RCC 7860 (cell line): ENCODE measurements at regions not wholly inside any gene's neighbourhood (a gene's known extent, or its start where the extent isn't known, plus 50 kb on each side); places are given as distances from the start of the nearest gene placed in this dataset.

Experiments
- DNase-seq: peaks from one replicate; pipeline ENCODE4 v3.0.0-alpha.2; 2015; ENCODE audit warnings: low spot score
- FAIRE-seq: peaks from 2 replicates; lab custom pipeline; 2012; peaks lifted over from hg19 to GRCh38; lab: Jason Lieb, UNC

DNA sequence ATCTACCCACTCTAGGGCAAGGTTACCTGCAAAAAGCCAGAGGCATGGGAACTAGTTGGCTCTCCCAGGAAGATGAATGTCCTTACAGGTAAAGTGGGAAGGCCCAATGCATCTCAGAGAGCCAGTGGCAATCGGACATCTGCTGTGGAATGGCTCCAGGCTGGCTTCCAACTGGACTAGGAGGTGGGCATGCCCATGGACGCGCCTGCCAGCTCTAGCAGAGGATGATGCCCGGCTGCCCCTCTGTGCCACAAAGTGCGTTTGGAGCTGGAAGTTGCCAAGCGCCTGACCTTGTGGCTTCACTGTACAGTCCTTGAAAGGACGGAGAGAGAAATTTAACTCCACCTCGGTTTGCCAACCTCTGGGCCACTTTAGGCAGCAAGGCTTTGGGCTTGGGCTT, 84.4 kb downstream of the NR2F2 start:
- FAIRE-seq (no peak), DNase-seq (no peak)

DNA sequence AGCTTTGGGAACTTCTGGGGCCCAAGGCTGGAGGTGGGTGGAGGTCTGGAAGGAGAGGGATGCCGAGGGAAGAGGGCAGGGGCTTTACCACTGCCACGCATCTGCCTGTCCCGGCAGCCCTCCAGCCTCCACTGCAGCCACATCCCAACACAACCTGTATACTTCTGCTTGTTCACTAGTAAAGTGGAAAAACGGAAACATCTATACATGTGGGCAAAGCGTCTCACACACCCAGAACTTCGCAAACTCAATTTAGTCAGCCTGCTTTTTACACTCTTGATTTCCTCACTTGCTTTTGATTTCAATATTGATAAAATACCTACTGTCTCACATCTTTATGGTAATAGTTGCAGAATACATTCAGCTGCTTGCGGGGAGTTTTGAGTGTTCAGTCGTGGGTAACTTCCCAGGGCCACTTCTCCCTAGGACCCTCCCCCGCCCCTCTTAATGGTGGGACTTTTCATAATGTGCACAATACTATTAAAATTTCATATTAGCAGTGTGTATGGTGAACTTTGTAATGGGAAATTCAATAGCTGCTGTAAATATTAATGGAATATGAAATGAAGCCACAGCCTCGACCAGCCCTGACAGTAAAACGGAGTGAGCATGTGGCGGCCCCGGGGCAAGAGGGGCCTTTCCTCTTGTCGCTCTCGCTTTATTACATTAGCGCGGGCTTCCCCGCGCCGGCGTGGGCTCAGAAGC, 85.2 kb downstream of the NR2F2 start:
- no peak for FAIRE-seq
- DNase-seq = no peak

DNA sequence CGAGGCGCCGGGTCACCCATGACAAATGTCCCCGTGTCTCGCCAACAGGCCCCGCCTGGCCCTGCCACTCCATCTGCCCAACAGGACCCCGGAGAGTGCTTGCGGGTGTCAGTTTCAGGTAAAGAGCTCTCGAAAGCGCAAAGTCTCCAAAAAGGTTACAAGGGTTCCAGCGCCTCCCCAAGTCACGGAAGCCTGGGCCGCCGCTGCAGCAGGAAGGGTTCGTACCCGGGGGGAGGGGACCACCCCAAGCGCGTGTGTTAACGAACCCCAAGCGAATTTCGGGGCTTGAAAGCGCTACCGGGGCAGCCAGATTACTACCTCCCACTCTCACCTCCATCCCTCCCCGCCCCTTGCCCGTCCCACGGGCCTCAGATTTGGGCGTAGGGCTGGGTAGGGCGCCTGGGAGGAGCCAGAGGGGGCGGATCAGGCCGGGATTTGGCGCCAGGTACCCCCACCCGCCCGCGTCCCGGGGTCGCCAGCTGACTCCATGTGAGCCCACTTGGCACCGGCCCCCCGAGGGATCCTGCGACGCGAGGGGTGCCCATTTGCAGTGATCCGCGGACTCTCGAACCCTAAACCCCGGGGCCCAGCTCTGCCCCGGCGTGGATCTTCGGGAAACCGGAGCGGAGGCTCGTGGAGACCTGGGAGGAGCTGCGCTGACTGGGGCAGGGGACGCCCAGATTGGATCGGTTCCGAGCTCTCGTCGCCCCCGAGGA, 85.9 kb downstream of the NR2F2 start:
- DNase-seq (no peak), FAIRE-seq (no peak)

DNA sequence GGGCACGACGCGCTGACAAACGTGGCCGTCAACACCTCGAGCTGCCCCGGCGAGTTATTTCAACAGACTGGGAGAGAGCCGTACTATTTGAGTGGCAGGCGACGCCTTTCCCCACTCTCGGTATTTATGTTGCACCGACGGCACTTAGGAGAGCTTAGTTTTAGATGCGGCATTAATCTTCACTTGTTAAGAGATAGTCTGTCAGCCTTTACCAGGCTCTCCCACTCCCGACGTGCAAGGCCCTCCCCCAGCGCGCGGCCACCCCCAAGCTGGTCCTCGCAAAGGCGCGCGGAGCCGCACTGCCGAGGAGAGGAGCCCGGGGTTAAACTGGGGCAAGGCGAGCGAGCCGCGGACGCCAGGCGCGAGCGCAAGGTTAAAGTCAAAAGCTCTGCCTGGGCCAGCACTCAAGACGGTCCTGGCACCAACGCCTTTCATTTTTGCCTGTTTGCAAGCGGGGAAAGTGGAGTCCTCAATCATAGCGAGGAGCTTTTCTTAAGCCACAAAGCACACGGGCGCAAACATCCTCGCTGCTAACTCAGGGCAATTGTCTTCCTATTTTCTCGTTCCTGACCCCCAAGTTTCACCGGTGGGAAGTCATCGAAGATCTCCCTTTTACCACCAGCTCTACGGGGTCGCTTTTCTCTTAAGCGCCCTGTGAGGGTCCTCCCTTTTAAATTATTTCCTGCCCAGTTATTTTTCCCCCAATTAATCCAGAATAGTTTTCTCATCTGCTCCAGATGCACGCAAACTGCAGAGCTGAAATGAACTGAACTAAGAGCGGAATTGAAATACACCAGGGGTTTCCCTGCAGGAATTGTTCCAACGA, 86.6 kb downstream of the NR2F2 start:
- DNase-seq (no peak), FAIRE-seq (no peak)

DNA sequence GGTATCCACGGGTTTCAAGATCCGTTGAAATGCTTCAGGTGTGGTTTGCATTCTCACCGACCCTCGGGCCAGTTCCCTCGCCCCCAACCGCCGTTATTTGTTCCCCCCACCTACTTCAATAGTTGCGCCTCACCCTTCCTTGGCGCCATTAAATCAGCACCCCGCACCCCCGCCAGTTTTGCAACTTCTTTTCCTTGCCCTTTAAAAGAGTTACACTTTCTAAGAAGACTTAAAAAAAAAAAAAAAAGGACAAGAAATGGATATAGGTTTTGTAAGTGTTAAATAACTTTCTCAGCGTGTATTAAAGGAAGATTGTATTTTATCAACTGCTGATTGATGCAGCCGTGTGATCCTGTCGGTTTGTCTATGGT, 87.2 kb downstream of the NR2F2 start:
- FAIRE-seq (no peak), DNase-seq (no peak)

DNA sequence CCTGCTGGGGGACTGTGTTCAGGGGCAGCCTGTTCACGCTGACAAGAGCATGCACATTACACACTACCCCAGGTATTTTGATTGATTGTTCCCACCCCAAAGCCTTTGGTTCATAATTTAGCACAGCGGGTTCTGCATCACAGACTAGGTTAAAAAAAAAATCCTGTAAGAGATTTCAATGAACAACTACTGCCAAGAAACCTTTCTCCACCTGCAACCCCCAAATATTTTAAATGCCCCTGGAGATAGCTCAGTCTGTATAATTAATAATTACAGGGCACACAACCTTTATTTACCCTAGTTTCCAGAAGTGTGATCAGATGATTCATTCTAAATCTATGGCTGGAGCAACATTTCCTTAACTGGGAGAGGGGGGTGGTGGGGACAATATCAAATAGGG, 87.6 kb downstream of the NR2F2 start:
- no peak for FAIRE-seq
- peak; percentile 30 for DNase-seq

DNA sequence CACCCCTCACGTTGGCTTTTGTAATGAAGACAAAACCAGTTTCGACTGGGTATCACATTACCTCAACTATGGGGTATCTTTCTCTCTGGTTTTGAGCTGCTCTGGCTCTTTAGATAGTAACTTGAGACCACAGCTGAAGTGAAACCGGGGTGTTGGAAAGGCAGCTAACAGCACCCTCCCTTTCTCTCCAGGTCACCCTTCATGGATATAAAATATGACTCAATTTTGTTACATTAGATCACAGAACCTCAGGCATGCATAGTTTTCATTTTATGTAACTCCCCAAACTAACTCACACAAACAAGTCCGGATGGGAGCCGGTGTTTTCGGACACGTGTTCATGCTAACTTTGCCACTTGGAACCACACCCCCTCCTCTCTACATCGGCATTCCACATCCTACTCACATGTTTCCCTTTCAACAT, 90.7 kb downstream of the NR2F2 start:
- no peak for DNase-seq
- FAIRE-seq = no peak

DNA sequence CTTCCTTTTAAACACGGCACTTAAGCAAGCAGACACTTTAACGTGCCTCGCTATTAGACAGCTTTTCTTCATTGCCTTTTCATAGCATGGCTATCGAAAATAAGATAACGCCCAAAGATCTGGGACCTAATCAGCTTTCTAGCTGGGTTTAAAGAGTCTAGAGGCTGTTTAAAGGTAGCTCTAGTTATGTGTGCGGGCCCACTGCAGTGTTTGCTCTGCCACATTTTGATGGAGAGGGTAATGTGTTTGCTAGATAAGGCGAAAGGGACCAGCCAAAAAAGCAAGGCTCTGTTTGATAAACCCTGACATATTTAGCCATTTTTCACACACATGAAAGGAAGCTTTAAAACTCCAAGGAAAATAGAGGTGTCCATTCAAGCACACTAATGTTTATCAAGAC, 91.6 kb downstream of the NR2F2 start:
- no peak for FAIRE-seq
- DNase-seq = no peak

DNA sequence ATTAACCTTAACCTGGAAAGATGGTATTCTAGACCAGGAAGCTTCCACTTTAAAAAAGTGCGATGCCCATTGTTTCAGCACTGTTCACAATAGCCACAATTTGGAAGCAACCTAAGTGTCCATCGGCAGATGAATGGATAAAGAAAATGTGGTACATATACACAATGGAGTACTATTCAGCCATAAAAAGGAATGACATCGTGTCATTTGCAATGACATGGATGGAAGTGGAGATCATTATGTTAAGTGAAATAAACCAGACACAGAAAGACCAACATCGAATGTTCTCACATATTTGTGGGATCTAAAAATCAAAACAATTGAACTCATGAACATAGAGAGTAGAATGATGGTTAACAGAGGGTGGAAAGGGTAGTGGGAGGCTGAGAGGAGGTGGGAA, 94.2 kb downstream of the NR2F2 start:
- DNase-seq = no peak
- no peak for FAIRE-seq

DNA sequence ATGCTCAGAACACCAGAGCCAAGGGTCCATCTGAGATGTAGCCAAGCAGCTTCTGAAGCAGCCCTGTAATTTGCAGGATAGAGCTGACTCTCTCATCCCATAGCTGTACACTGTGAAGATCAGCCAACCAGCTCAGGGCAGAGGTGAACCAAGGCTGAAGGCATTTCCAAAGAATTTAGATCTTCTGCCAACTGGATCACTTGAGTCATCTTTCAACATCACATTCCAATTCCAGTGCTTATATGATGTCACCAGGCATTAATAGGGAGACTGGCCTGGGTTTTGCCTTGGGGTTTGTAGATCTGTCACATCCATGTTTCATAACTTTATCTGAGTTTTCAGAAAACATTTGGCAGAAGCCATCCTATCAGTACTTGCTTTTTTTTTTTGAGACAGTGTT, 98.2 kb downstream of the NR2F2 start:
- DNase-seq = peak; percentile 94
- peak; percentile 95 for FAIRE-seq

DNA sequence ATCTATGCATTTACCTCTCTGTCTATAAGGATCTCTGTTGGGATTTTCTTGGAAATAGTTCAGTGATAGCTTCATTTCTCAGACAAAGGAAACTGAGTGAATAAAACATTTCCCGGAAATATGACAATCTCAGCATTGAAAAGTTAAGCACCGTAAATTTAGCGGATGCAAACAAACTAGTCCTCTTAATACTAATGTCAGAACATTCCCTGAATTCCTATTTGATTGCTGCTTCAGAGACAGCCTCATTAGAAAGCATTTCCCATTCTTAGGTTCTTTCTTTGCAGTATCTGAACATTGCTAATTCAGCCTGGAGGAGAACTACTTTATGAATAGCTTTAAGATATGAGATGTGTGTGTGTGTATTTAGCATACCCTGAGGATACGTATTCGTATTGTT, 101.3 kb downstream of the NR2F2 start:
- no peak for DNase-seq
- no peak for FAIRE-seq

DNA sequence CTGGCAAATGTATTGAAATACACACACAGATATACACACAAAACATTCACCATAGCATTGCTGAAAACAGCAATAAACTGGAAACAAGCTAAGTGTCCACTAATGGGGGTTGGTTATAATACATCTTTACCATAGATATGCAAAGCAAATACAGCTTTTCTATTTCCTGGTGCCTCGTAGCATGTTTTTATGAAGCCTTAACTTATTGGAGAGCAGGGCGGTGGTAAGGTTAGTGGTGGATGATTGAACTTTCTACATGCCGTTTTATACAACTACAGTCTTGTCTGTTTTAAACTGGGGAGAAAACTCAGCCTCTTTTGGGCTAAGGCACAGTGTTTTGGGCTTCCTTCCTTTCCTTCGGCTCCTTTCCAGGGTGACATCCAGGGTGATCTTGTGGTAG, 104.5 kb downstream of the NR2F2 start:
- FAIRE-seq (no peak), DNase-seq (no peak)

DNA sequence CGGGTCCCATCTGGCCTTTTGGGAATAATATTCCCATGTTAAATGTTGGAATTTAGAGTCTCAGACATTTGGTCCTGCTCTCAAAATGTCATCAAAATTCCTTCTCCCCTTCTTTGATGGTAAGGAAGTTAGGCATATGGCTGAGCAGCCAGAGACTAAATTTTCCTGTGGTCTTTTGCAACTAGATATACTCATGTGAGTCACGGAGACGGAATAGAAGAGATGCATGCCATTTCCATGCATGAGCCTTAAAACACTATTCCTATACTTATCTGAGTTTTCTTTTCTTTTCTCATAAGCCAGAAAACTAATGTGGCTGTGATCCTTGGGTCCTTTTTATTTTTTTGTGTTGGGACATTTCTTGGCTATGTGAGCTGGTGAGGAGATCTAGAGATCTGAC, 105.3 kb downstream of the NR2F2 start:
- FAIRE-seq (no peak), DNase-seq (no peak)

DNA sequence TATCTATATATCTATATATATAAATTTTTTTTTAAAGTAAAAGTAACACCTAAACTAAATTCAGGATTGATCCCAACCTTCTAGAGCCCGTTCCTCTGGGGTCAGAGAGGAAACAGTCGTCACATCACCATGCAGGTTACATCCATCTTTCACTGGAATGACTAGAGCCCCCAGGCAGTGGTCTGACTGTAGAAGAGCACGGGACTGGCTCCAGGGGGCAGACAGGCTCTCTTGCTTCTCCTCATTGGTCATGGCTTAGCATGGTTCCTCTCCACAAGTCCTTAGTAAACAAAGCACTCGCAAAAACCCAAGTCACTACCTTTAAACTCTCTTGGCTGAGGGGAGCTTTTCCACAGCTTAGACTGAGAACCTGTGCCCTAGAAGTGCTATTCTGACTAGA, 110.5 kb downstream of the NR2F2 start:
- FAIRE-seq (no peak), DNase-seq (no peak)

DNA sequence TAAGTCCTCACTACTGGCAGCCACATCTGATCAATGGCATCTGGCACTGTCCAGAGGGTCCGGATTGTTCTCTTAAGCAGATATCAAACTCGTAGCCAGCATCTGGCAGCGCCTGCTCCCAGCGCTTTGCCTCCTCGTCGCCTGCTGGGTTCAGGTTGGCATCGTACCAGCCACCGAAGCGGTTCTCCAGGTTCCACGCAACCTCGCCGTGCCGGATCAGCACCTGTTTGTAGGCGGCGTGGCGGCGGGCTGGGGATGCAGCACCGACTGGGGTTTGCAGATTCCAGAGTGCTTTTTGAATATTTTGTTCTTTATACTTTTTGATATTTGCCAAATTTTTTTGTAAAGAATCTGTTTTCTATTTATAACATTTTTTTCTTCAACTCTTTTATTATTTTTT, 111.6 kb downstream of the NR2F2 start:
- DNase-seq = no peak
- no peak for FAIRE-seq

DNA sequence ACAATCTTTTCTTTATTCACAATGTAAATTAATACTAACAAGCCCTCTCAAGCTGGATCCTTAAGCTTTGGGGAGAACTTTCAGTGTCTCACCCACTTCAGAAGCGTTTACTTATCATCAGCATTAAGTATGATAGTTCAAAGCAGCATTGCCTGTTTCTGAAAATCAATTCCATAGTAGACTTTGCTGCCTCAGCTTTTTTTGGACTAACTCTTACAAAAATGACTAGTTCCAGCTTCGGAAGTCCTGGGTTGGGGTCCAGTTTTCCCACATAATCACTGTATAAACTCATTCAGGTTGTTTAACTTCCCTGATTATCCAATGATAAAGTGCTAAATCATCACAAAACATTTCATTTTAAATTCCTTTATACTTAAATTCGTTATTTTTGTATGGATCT, 114.4 kb downstream of the NR2F2 start:
- no peak for FAIRE-seq
- DNase-seq = no peak

DNA sequence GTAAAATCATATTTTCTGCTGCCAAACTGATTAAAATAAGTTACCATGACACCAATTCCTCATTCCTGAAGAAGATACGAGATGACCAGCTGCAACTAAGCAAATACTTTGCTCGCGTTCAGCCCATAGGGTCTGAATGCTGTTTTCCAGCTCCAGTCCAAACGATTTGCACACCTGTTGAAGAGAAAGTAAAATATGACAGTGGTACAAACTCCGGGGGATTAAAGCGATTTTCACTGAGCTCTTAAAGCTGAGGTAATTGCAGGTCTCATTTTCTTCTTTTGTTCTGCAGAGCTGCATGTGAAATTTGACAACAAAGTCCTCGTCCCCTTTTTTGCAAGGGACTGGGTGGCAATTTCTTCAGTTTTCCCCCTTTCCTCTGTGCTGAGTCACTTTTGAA, 118.4 kb downstream of the NR2F2 start:
- FAIRE-seq (no peak), DNase-seq (no peak)

DNA sequence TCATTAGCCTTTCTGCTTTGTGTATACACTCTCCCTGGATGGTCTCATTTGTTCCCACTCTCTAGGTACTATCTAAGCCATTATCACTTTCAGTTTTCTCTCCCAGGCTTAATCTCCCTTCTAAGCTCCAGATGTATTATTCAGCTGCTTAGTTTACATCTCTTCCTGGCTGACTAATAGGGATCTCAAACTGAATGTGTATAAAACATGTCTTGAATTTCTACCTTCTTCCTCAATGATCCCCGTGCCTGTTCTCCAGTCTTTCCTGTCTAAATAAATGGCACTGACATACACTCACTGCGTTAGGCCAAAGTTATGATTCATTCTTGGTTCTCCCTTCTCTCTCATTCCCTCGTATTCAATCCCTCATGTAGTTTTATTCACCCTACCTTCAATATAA, 127.3 kb downstream of the NR2F2 start:
- no peak for FAIRE-seq
- peak; percentile 7 for DNase-seq

DNA sequence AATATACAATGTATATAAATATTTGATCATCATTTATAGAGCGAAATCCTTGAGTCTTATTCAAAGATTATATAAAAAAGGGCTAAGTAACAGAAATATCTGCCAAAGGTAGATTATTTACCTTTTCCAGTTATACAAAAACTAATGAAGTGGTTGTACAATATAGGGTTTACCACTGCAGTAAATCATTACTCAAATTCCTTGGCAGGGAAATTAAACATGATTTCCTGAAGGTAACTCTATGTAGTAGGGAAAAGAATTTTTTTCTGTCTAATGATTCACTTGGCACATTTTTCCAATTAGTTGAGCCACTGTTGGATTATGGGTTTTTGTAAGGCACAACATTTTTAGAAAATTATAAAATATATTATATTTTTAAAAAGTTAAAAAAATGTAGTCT, 129.6 kb downstream of the NR2F2 start:
- DNase-seq (peak; percentile 48), FAIRE-seq (peak; percentile 97)

DNA sequence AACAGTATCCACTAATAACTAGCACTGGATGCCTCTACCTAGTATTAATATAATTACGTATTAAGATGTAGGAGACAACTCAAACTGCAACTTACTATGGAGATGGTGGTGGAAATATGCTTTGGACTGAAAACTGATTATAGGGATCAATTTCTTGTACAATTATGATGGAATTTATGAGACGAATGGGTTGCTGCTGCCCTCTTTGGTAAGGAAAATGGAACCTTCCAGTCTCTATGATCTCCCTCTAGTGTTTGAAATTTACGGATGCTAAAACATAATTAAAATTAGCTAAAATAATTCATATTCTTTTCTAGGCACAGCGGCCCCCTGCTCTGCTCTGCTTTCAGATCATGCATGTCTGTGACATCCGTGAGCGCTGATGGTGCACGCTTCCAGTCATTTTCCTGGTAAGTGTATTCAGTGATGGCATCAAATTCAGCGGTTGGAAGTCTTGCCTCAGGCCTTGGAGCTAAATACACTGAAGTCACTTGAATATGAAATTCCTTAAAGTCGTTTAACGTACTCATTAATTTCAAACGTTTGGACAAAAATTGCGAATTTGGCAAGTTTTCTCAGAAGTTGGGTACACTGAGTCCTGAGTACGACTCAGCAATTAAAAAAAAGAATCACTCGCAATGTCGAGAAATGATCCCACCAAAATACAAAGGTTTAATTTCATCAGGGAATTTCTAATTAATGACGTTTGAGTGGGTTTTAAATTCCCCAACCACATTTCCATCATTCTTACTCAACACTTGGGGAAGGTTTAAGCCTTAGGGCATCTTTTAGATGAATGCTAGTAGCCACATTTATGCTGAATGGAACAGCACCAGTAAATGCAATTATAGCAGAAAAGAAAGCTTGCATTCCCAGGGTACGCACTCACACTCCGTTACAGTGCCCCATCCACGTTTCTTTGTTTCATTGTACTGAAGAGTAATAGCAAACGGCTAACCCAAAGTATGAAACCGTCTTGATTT, 132.6 kb downstream of the NR2F2 start:
- FAIRE-seq = no peak
- DNase-seq = no peak
